HepG2 (cell line): ENCODE measurements at regions not wholly inside any gene's neighbourhood (a gene's known extent, or its start where the extent isn't known, plus 50 kb on each side); places are given as distances from the start of the nearest gene placed in this dataset.

Experiments used
- ATAC-seq: fragments of 200-7000 bp; cut with Tn5 transposase; 3 replicates; pipeline ENCODE4 v1.9.1; 2020; ENCODE audit warnings: mild to moderate bottlenecking, moderate library complexity
- BruUV-seq: library from RNA; stranded (reverse); fragments of 400-500 nt; replicated peaks from 2 replicates; lab custom pipeline; 2021; lab: Mats Ljungman, UMichigan
- CTCF ChIA-PET: fragments of 300-600 bp; formaldehyde crosslinking; extraction: SDS; loops from one replicate; lab custom pipeline; 2021; ENCODE audit warnings: low total read pairs, inconsistent platforms, low intra/inter-chr PET ratio; lab: Yijun Ruan, JAX
- POLR2A ChIA-PET: fragments of 350-600 bp; sonication (Branson Sonifier 250); formaldehyde crosslinking; loops from one replicate; lab custom pipeline; 2020; ENCODE audit warnings: antibody characterized with exemption, inconsistent platforms; lab: Yijun Ruan, JAX
- DNase-seq: peaks from one replicate; pipeline ENCODE4 v3.0.0-alpha.2; 2015; ENCODE audit warnings: low spot score
- FAIRE-seq: peaks from 3 replicates; lab custom pipeline; 2011; peaks lifted over from hg19 to GRCh38; lab: Jason Lieb, UNC
- H2AFZ ChIP-seq: one replicate; pipeline ENCODE4 v1.6.1; 2011; ENCODE audit warnings: low read length, inconsistent platforms
- H3K27ac ChIP-seq: fragments of 300-600 bp; 3 replicates; pipeline ENCODE4 v1.8.0; 2011; ENCODE audit warnings: mixed run types, mild to moderate bottlenecking, mixed read lengths, low read length, inconsistent platforms; ENCODE audit not compliant: insufficient read depth; ENCODE audit errors: extremely low read length
- H3K27me3 ChIP-seq, 2 experiments: fragments of 200-600 bp in 1 of 2; 2 replicates in 1 of 2; 3 replicates in 1 of 2; pipeline versions ENCODE4 v1.6.0 to v1.8.0; 2011; ENCODE audit warnings: low read length in 2 of 2, mild to moderate bottlenecking in 2 of 2, moderate library complexity in 2 of 2, inconsistent platforms in 1 of 2; ENCODE audit not compliant: insufficient read depth in 2 of 2, control insufficient read depth in 1 of 2
- H3K36me3 ChIP-seq, 2 experiments: fragments of 200-600 bp in 1 of 2; replicated peaks in 1 of 2; 2 replicates in 1 of 2; 3 replicates in 1 of 2; pipeline versions ENCODE4 v1.5.1 to v1.8.0; 2011; ENCODE audit warnings: low read length in 2 of 2, inconsistent platforms in 1 of 2; ENCODE audit not compliant: insufficient read depth in 2 of 2, control insufficient read depth in 1 of 2
- H3K4me1 ChIP-seq: 2 replicates; pipeline ENCODE4 v1.5.1; 2012; ENCODE audit warnings: low read length, inconsistent platforms; ENCODE audit not compliant: insufficient read depth
- H3K4me2 ChIP-seq: 2 replicates; pipeline ENCODE4 v1.6.0; 2011; ENCODE audit warnings: low read depth, low read length, inconsistent platforms
- H3K4me3 ChIP-seq, 3 experiments: fragments of 200-600 bp in 1 of 3; sonication (generic), shearing (Covaris generic) in 1 of 3; replicated peaks in 1 of 3; 2 replicates each; pipeline ENCODE4 v1.5.1; 2011 to 2016; ENCODE audit warnings: low read length in 3 of 3, inconsistent platforms in 2 of 3, low read depth in 2 of 3, mild to moderate bottlenecking in 2 of 3, control low read depth in 1 of 3, mixed read lengths in 1 of 3; ENCODE audit not compliant: insufficient read depth in 1 of 3
- H3K79me2 ChIP-seq: one replicate; pipeline ENCODE4 v1.6.1; 2011; ENCODE audit warnings: low read length, inconsistent platforms; ENCODE audit not compliant: insufficient read depth
- H3K9ac ChIP-seq: 2 replicates; pipeline ENCODE4 v1.6.0; 2011; ENCODE audit warnings: mild to moderate bottlenecking, low read depth, low read length, inconsistent platforms; ENCODE audit not compliant: insufficient read depth
- H3K9me3 ChIP-seq: 2 replicates; pipeline ENCODE4 v1.5.1; 2012; ENCODE audit warnings: mild to moderate bottlenecking, low read length
- H4K20me1 ChIP-seq: 2 replicates; pipeline ENCODE4 v1.6.0; 2011; ENCODE audit warnings: inconsistent platforms, mild to moderate bottlenecking, low read length, moderate library complexity; ENCODE audit not compliant: insufficient read depth
- CBX5 ChIP-seq: sonication (generic); formaldehyde crosslinking; IDR thresholded peaks from 2 replicates; pipeline ENCODE4 v1.4.0; 2020; ENCODE audit warnings: missing genetic modification reagents, borderline replicate concordance
- DNMT3B ChIP-seq: conservative IDR thresholded peaks from 2 replicates; pipeline ENCODE4 v1.6.1; 2016; ENCODE audit warnings: missing biosample characterization, control low read depth
- GMEB2 ChIP-seq: IDR thresholded peaks from 2 replicates; pipeline ENCODE4 v1.6.1; 2016; ENCODE audit warnings: missing biosample characterization, missing genetic modification reagents, low read depth
- KDM4B ChIP-seq: sonication (generic); formaldehyde crosslinking; IDR thresholded peaks from 2 replicates; pipeline ENCODE4 v1.4.0; 2020; ENCODE audit warnings: missing genetic modification reagents
- NR2F2 ChIP-seq: IDR thresholded peaks from 2 replicates; pipeline ENCODE4 v1.6.1; 2012; ENCODE audit warnings: low read depth, inconsistent platforms, borderline replicate concordance
- PLSCR1 ChIP-seq: sonication (generic); formaldehyde crosslinking; IDR thresholded peaks from 2 replicates; pipeline ENCODE4 v1.5.0; 2020; ENCODE audit warnings: missing genetic modification reagents, mild to moderate bottlenecking, borderline replicate concordance
- TRIM22 ChIP-seq: fragments of 450-650 bp; IDR thresholded peaks from 2 replicates; pipeline ENCODE4 v1.6.1; 2017
- ZBTB2 ChIP-seq: sonication (generic); formaldehyde crosslinking; IDR thresholded peaks from 2 replicates; pipeline ENCODE4 v1.8.0; 2022; ENCODE audit warnings: low read depth, missing genetic modification reagents
- ZNF484 ChIP-seq: sonication (generic); formaldehyde crosslinking; IDR thresholded peaks from 2 replicates; pipeline ENCODE4 v1.5.1; 2020; ENCODE audit warnings: mild to moderate bottlenecking, low read depth, missing genetic modification reagents, borderline replicate concordance
- ZNF512 ChIP-seq: sonication (generic); formaldehyde crosslinking; IDR thresholded peaks from 2 replicates; pipeline ENCODE4 v1.4.0; 2020; ENCODE audit warnings: mild to moderate bottlenecking, missing genetic modification reagents
- ZNF576 ChIP-seq: sonication (generic); formaldehyde crosslinking; IDR thresholded peaks from 2 replicates; pipeline ENCODE4 v1.4.0; 2020; ENCODE audit warnings: mild to moderate bottlenecking, missing genetic modification reagents
- WGBS: methylation state at CpG from one replicate; pipeline ENCODE4 v1.1.6; 2017; ENCODE audit warnings: low lambda C conversion rate; 5-methylcytosine and 5-hydroxymethylcytosine counted together
- in situ Hi-C: cut with HindIII; loops from 2 replicates; pipeline ENCODE4 v1.10.0; 2017; ENCODE audit warnings: low pct_unique_long_range_greater_than_20kb; ENCODE audit not compliant: extremely low pct_ligation_motif_present
- intact Hi-C: fragments of 100-400 bp; cut with micrococcal nuclease; formaldehyde crosslinking; loops from one replicate; pipeline ENCODE4 v1.10.0; 2022; ENCODE audit not compliant: unreplicated experiment

GRCh38 chr9:134557331-134557730, 84.3 kb upstream of the COL5A1 start:
- POLR2A ChIA-PET, result no interaction called here
- no peak for ATAC-seq
- no peak overlapping the region for H3K27ac ChIP-seq
- TF ChIP-seq PLSCR1 (CRISPR knock-in tag), result no peak
- TF ChIP-seq NR2F2, result no peak
- no peak for TF ChIP-seq KDM4B (CRISPR knock-in tag)
- TF ChIP-seq ZNF512, result no peak
- no peak for TF ChIP-seq ZBTB2
- TF ChIP-seq CBX5 (CRISPR knock-in tag), result no peak
- TF ChIP-seq DNMT3B (CRISPR knock-in tag), result no peak
- TF ChIP-seq ZNF576 (CRISPR knock-in tag), result no peak
- TF ChIP-seq GMEB2, result no peak
- TF ChIP-seq ZNF484 (CRISPR knock-in tag), result no peak
- TF ChIP-seq TRIM22, result no peak
- TF ChIP-seq, all 625 proteins: peak for 0
- DNase-seq, result no peak
- no peaks in the 10 kb centered on the region for H3K79me2 ChIP-seq
- no peaks in the 10 kb centered on the region for H4K20me1 ChIP-seq
- H3K27me3 ChIP-seq, result peaks cover 3 to 71% of the 10 kb centered on the region in 2 experiments; a peak in 4 of 5 replicates
- H2AFZ ChIP-seq, result no peak overlapping the region
- no peaks in the 10 kb centered on the region for H3K4me1 ChIP-seq
- no peaks in the 10 kb centered on the region for H3K9me3 ChIP-seq
- intact Hi-C loops, result no loop called here
- in situ Hi-C loops, result no loop called here
- no peaks in the 10 kb centered on the region for H3K36me3 ChIP-seq
- CTCF ChIA-PET, result no interaction called here
- WGBS, result 17% methylated on average over 15 of the region's 18 CpGs
- no peak overlapping the region for H3K4me3 ChIP-seq
- BruUV-seq, result no TSS peak
- no peak overlapping the region for H3K9ac ChIP-seq
- H3K4me2 ChIP-seq, result no peak overlapping the region
- FAIRE-seq, result no peak
